H54 (cell line): ENCODE measurements at regions not wholly inside any gene's neighbourhood (a gene's known extent, or its start where the extent isn't known, plus 50 kb on each side); places are given as distances from the start of the nearest gene placed in this dataset.
"Not testable (repeated sequence)": the region's sequence is repeated elsewhere in the genome, so short reads cannot be mapped to it uniquely, and the experiment has no call there.

Experiments used
- DNase-seq: peaks from one replicate; pipeline ENCODE4 v3.0.0; 2011; ENCODE audit warnings: low spot score, mixed read lengths; ENCODE audit not compliant: insufficient read length
- FAIRE-seq: peaks from 3 replicates; lab custom pipeline; 2011; peaks lifted over from hg19 to GRCh38; lab: Jason Lieb, UNC
- POLR2A ChIP-seq: IDR thresholded peaks from 2 replicates; pipeline ENCODE4 v1.6.1; 2011; ENCODE audit warnings: low read depth, mild to moderate bottlenecking, low read length

DNA sequence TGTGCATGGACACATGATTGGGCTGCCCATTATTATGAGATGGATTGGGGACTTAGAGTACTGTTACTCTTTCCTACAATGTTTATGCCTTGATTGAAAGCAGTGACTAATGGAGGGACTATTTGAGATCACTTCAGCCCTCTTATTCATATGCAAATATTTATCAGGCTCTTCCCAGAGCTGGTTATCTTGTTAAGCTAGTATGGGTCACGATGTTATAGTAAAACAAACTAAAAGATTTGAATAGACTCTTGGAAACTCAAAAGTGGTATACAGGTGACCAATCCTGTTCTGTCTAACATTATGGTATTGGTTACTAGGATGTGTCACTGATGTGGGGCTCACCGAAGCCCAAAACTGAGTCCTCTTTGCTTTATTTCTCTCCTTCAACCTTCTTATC lies 306.2 kb upstream of the CASK start:
- FAIRE-seq (no peak), DNase-seq (no peak)
- no peak for TF ChIP-seq POLR2A

DNA sequence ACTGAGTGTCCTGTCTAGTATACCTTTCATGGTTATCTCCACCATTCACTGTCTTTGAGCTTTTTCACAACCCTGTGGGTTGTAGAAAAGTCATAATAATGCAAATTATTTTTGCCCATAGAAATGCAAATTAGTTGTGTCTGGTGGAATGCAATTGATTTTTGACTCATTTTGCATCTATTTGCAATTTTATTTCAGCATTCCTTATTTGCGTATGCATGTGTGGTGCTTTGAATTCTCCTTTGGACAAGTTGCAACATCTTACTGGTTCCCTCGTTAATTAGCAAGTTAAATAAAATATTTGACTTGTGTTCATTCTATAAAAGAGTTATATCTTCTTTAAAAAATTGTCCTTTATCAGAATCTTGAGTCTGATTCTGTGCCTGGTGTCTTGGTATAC lies 297.3 kb upstream of the CASK start:
- TF ChIP-seq POLR2A, result no peak
- DNase-seq (no peak), FAIRE-seq (no peak)

DNA sequence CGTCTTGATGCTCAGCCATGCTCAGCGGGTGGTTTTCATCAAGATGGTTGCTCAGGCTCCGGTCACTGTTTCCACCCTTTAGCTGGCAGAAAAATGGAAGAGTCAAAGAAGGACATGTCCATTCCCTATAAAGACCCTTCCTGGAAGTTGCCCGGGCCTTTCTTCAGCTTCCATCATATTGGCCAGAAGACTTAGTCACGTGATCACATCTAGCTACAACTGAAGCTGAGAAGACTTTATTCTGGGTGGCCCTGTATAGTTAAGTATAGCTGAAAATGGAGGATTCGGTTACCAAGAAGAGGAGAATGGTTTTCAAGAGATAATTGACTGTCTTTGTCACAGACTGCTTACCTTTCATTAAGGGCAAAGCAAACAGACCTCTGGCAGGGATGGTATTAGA lies 296.7 kb upstream of the CASK start:
- DNase-seq (no peak), FAIRE-seq (no peak)
- TF ChIP-seq POLR2A, result no peak

DNA sequence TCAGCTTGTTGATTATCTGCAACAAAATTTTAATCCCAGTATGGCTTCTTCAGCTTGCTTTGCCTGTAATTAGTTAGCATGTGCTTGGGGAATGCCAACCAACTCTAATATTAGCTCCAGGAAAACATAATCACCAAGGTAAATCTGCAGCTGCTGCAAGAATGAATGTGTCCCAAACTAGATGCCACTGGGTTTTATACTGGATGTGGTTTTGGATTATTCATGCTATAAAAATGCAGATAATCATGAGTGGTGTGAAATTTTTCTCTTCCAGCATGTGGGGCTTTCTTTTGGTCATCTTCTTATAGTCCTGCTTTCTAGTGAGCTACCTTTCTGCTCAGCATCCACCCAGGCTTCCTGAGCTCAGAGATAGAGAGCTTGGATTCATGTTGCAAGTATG lies 295.9 kb upstream of the CASK start:
- DNase-seq (no peak), FAIRE-seq (no peak)
- TF ChIP-seq POLR2A, result no peak

DNA sequence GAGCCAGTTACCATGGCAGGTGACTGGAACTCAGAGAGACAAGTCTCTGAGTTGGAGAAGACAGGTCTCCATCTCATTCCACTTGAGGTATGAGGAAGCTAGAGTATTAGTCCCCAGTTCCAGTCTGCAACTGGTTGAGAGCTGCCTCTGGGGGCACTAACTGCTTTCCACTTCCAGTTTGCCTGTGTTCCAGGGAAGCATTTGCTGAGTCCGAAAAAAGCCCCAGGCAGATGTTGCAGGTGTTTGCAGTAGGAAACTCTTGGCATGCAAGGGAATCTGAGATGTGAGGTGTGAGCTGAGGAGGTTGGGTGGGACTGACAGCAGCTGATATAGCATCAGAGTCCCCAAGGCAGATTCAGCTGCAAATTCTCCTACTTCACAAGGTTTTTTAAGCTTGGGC lies 272.2 kb upstream of the CASK start:
- no peak for FAIRE-seq
- no peak for DNase-seq
- no peak for TF ChIP-seq POLR2A

DNA sequence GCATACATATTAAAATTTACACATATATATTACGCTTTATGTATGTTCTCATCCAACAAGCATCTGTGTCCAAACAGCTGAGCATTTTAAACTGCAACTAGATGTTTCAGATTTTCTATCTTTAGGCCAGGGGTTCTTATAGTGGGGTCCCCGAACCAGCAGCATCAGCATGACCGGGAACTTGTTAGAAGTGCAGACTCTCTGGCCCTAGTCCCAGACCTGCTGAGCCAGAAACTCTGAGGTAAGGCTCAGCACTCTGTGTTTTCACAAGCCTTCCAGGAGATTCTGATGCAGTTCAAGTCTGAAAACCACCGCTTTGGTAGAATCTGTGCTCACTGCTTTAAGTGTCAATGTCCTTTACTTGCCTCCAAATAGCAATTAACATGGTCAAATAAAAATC lies 266.2 kb upstream of the CASK start:
- FAIRE-seq (no peak), DNase-seq (no peak)
- no peak for TF ChIP-seq POLR2A

DNA sequence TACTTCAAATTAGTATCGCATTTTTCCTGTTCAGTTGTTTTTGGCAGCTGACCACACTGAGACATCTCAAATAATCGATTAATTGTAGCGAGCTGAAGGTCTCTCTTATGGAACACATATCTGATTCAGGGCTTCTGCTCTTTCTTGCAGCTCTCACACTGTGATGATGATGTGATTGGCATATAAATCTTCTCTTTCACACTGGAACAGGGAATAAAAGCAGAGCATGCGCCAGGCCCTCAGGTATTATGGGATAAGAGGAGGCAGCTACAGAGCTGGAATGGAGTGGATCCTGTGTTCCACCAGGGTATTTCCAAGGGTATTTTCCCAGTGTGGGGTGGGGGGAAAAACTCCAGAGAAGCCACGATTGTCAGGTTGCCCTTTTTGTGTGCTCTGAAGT lies 265.4 kb upstream of the CASK start:
- no peak for TF ChIP-seq POLR2A
- no peak for FAIRE-seq
- DNase-seq, result no peak

DNA sequence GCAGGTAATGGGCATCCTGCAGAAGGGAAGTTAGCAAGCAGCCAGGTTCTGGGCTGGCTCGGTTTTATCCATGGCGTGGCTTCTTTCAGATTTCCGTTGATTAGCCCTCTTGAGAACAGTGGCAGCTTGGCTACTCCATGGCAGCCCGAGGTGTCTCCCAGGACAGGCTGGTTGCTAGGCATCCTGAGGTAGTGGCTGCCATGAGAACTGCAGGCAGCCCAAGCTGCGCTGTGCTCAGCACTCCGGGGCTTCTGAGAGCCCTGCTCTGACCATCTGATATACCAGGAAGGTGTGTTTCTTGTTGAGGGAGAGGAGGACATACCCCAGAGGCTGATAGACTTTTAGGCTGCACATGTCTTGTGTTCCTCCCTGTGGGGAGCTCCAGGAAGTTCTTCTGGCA lies 253.4 kb upstream of the CASK start:
- TF ChIP-seq POLR2A, result no peak
- FAIRE-seq, result no peak
- no peak for DNase-seq

DNA sequence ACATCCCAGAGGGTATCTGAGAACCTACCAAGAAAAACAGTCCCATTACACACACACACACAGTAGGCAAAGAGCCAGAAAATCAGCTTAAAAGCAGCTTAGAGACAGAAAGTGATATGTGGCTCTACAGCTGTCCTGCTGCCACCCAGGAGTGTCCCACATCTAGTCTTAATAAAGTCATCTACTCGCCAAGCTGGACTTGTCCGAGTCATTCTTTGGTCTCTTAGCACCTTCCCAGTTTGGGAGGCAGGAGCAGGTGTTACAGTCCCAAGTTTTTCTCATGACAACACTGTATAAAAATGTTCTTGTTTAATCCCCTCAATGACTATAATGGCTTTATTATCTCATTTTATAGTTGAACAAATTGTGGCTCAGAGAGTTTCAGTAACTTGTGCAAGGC lies 252.5 kb upstream of the CASK start:
- DNase-seq (no peak), FAIRE-seq (no peak)
- TF ChIP-seq POLR2A, result no peak

DNA sequence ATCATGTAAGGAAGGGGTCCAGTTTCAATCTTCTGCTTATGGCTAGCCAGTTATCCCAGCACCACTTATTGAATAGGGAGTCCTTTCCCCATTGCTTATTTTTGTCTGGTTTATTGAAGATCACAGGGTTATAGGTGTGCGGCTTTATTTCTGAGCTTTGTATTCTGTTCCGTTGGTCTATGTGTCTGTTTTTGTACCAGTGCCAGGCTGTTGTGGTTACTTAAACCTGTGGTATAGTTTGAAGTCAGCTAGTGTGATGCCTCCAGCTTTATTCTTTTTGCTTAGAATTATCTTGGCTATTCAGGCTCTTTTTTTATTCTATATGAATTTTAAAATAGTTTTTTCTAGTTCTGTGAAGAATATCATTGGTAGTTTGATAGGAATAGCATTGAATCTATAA lies 234.6 kb upstream of the CASK start:
- not testable (repeated sequence) for FAIRE-seq, DNase-seq

DNA sequence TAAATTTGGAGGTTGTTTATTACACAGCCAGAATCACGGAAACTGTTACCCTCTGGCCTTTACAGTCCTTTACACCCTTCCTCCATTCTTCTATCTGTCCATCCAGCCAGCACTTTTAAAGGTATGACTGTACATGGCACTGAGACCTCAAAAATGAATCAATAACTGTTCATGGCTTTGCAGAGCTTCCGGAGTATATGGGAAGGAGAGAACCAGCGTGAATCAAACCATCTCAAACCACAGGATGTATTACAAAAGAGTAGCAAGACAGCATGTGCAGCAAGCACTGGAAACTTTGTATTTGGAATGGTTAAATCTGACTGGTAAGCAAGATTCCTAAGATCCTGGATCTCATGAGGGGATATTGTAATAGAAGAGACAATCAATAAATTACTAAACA lies 228.5 kb upstream of the CASK start:
- TF ChIP-seq POLR2A, result no peak
- no peak for FAIRE-seq
- no peak for DNase-seq

DNA sequence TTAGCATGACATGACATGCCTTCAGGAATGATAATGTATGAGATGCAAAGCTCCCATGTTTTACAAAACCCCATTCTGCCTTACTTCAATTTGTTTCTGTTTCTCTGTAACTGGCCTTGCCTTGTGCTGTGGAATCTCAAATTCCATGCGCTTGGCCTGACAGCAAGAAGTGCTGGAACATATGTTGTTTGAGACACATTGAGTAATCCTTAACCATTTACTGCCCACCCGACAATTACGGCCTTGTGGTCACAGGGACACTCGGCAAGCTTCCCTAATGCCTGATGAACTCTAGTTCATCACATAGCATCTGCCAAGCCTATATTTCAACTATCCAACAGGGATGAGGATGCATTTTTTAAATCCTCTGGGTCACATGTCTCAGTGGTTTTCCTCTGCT lies 226.4 kb upstream of the CASK start:
- FAIRE-seq, result no peak
- TF ChIP-seq POLR2A, result no peak
- DNase-seq, result no peak

DNA sequence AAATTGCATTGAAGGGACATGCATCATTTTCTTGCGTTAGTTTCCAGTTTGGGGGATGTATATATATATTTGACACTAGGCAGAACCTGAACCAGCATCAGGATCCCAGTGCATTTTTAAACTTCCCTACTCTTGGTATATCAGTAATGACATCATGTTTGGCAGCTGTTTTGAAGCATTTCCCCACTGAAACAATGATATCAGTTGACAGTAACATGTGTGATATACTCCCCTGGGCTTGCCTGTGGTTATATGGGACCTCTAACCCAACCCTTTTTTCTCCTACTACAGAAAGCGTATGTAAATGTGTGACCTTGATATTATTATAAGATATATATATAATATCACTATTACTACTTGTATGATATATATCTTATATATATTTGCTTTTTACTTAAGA lies 225.9 kb upstream of the CASK start:
- no peak for DNase-seq
- no peak for FAIRE-seq

DNA sequence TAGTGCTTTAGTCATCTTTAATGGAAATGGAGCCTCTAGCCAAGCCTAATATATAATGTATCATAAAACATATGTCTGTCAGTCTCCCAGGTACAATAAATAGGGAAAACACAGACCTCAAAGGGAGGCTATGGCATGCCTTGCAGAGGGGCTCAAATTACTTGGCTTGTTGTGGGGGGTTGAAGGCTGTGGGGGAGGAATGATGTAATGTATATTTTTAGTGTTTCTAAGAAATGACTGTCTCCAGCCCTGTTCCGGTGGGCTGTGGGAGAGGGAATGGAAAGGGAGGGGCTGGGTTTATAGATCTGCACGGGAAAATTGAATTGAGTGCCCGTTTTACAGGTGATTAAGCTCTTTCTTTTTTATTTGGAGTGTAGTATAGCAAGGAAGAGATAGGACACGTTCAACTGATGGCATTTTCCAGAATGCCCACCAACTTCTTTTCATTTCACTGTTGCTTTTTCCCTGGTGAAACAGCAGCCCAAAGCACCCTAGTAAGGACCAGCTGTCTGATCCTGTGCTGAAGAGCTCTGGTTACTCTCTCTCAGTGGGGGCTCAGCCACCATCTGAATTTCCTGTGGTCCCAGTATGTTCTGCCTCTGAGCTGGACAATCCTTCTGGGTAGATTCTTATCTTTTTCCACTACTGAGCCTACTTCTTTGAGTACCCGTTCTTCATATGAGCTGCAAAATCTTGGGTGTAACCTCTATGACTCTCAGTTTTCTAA lies 220.7 kb upstream of the CASK start:
- DNase-seq (no peak), FAIRE-seq (no peak)
- no peak for TF ChIP-seq POLR2A

More for the DNA sequence above, 225.9 kb upstream of the CASK start:
- TF ChIP-seq POLR2A, result no peak

DNA sequence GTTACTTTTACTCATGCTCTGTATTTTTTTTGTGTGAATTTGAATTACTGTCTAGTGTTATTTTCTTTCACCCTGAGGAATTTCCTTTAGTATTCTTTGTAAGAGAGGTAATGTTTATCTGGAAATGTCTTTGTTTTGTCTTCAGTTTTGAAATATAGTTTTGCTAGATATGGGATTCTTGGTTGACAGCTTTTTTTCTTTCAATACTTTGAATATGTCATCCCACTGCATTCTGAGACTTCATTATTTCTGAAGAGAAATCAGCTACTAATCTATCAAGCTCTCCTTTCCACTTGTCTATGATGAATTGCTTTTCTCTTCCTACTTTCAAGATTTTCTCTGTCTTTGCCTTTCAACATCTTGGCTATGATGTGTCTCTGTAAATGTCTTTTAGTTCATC lies 217.0 kb upstream of the CASK start:
- FAIRE-seq, result no peak
- DNase-seq, result no peak
- no peak for TF ChIP-seq POLR2A
